ENCODE measurements at regions not wholly inside any gene's neighbourhood (a gene's known extent, or its start where the extent isn't known, plus 50 kb on each side); places are given as distances from the start of the nearest gene placed in this dataset.
"Not testable (repeated sequence)": the region's sequence is repeated elsewhere in the genome, so short reads cannot be mapped to it uniquely, and the experiment has no call there.

- Mint-ChIP-seq H3K4me1 (ENCODE audit: low read depth) (no peaks in the 10 kb centered on the region), H3K36me3 (no peaks in the 10 kb centered on the region)
These were observed 340.1 kb upstream of the FSTL5 start for GRCh38 chr4:162503868-162504267.

GRCh38 chr4:162502109-162502508, 338.3 kb upstream of the FSTL5 start:
- POLR2A ChIA-PET, result no interaction called here
- intact Hi-C loops (cut with micrococcal nuclease), result no loop called here
- H3K9me3 Mint-ChIP-seq, result no peaks in the 10 kb centered on the region
- H3K27ac Mint-ChIP-seq, result no peak overlapping the region
- H3K27me3 Mint-ChIP-seq, result peaks cover 3% of the 10 kb centered on the region
- no peaks in the 10 kb centered on the region for H3K4me1 Mint-ChIP-seq (ENCODE audit: low read depth)
- no peaks in the 10 kb centered on the region for H3K36me3 Mint-ChIP-seq
- no peak overlapping the region for H3K4me3 Mint-ChIP-seq
- DNase-seq, result no peak
- CTCF ChIA-PET, result no interaction called here

More at GRCh38 chr4:162503868-162504267, 340.1 kb upstream of the FSTL5 start:
- no peak overlapping the region for H3K27ac Mint-ChIP-seq
- POLR2A ChIA-PET, result no interaction called here
- CTCF ChIA-PET, result interaction anchor here (1.0 kb wide), 1 partner anchor 829 kb away, joined by 3 read pairs; the partner anchor contains the start of gene NPY1R
- no peak for DNase-seq
- intact Hi-C loops (cut with micrococcal nuclease), result no loop called here
- H3K4me3 Mint-ChIP-seq, result no peak overlapping the region
- H3K9me3 Mint-ChIP-seq, result no peaks in the 10 kb centered on the region
- H3K27me3 Mint-ChIP-seq, result peaks cover 3% of the 10 kb centered on the region

DNA sequence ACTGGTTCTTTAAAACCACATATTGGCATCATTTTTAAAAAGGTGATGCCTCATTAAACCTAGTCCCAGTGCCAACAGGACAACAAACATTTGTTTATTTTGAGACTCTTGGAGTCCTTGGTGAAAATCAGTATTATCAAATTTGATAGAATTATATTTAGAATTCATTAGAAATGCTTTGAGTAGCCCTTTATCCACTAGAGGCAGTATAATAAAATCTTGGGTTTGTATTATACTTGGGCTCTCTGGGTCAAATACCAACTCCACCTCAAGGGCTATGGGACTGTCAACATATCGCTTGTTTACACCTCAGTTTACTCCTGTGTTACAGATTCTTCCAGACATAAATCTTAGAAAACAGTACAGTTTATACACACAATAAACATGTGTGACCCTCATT, 335.7 kb upstream of the FSTL5 start:
- POLR2A ChIA-PET, result no interaction called here
- CTCF ChIA-PET, result no interaction called here
- intact Hi-C loops (cut with micrococcal nuclease), result no loop called here
- Mint-ChIP-seq H3K4me3 (no peak overlapping the region), H3K4me1 (ENCODE audit: low read depth) (no peaks in the 10 kb centered on the region), H3K27ac (no peak overlapping the region), H3K9me3 (no peaks in the 10 kb centered on the region), H3K36me3 (no peaks in the 10 kb centered on the region), H3K27me3 (peaks cover 3% of the 10 kb centered on the region)
- DNase-seq, result no peak

- H3K9me3 Mint-ChIP-seq, result no peaks in the 10 kb centered on the region
- DNase-seq, result no peak
- H3K36me3 Mint-ChIP-seq, result no peaks in the 10 kb centered on the region
- CTCF ChIA-PET, result interaction anchor here (0.8 to 3.2 kb wide), 10 partner anchors 10 to 1189 kb away, joined by 3 to 18 read pairs (median 4); partner anchors contain the start of gene NPY1R
- peaks cover 2% of the 10 kb centered on the region for H3K27me3 Mint-ChIP-seq
- H3K27ac Mint-ChIP-seq, result no peak overlapping the region
- H3K4me3 Mint-ChIP-seq, result no peak overlapping the region
- intact Hi-C loops (cut with micrococcal nuclease), result no loop called here
- H3K4me1 Mint-ChIP-seq (ENCODE audit: low read depth), result no peaks in the 10 kb centered on the region
- POLR2A ChIA-PET, result no interaction called here
These were observed 334.4 kb upstream of the FSTL5 start for GRCh38 chr4:162498168-162498567.

- DNase-seq, result no peak
- H3K9me3 Mint-ChIP-seq, result no peaks in the 10 kb centered on the region
- CTCF ChIA-PET, result interaction anchor here (0.8 to 3.2 kb wide), 12 partner anchors 11 to 1190 kb away, joined by 3 to 18 read pairs (median 4); partner anchors contain the start of gene NPY1R
These were observed 333.9 kb upstream of the FSTL5 start for GRCh38 chr4:162497564-162498167.

DNA sequence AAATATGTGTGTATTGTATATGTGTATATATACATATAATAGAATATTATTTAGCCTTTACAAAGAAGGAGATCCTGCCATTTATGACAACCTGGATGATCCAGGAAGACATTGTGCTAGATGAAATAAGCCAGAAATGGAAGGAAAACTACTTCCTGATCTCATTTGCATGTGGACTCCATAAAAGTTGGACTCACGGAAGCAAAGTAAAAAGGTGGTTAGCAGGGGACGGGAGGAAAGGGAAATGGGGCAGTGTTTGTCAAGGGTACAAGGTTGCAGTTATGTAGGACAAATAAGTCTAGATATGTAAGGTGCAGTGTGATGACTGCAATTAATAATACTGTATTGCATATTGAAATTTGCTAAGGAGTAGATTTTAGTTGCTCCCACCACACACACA, 331.1 kb upstream of the FSTL5 start:
- Mint-ChIP-seq H3K4me1 (ENCODE audit: low read depth) (no peaks in the 10 kb centered on the region), H3K4me3 (no peak overlapping the region), H3K27me3 (no peaks in the 10 kb centered on the region), H3K36me3 (no peaks in the 10 kb centered on the region), H3K27ac (no peak overlapping the region), H3K9me3 (no peaks in the 10 kb centered on the region)
- no peak for DNase-seq
- CTCF ChIA-PET, result no interaction called here
- POLR2A ChIA-PET, result no interaction called here
- intact Hi-C loops (cut with micrococcal nuclease), result no loop called here

More at GRCh38 chr4:162497564-162498167, 333.9 kb upstream of the FSTL5 start:
- no peak overlapping the region for H3K4me3 Mint-ChIP-seq
- H3K27ac Mint-ChIP-seq, result no peak overlapping the region
- no peaks in the 10 kb centered on the region for H3K4me1 Mint-ChIP-seq (ENCODE audit: low read depth)
- no peaks in the 10 kb centered on the region for H3K36me3 Mint-ChIP-seq
- H3K27me3 Mint-ChIP-seq, result peaks cover 2% of the 10 kb centered on the region
- POLR2A ChIA-PET, result no interaction called here
- intact Hi-C loops (cut with micrococcal nuclease), result loop anchor here (1.0 kb wide), 2 partner anchors 541 to 1051 kb away; no protein-coding TSS in a partner anchor

GRCh38 chr4:162485486-162485885, 321.7 kb upstream of the FSTL5 start:
- CTCF ChIA-PET, result no interaction called here
- H3K4me3 Mint-ChIP-seq, result no peak overlapping the region
- POLR2A ChIA-PET, result no interaction called here
- H3K4me1 Mint-ChIP-seq (ENCODE audit: low read depth), result no peaks in the 10 kb centered on the region
- H3K27ac Mint-ChIP-seq, result no peak overlapping the region
- no peaks in the 10 kb centered on the region for H3K36me3 Mint-ChIP-seq
- DNase-seq, result no peak
- intact Hi-C loops (cut with micrococcal nuclease), result no loop called here
- no peaks in the 10 kb centered on the region for H3K27me3 Mint-ChIP-seq
- H3K9me3 Mint-ChIP-seq, result no peaks in the 10 kb centered on the region

- H3K9me3 Mint-ChIP-seq, result peaks cover 2% of the 10 kb centered on the region
- H3K4me3 Mint-ChIP-seq, result no peak overlapping the region
- intact Hi-C loops (cut with micrococcal nuclease), result no loop called here
- H3K27me3 Mint-ChIP-seq, result no peaks in the 10 kb centered on the region
- ChIA-PET CTCF (no interaction called here), POLR2A (no interaction called here)
- no peaks in the 10 kb centered on the region for H3K36me3 Mint-ChIP-seq
- no peak overlapping the region for H3K27ac Mint-ChIP-seq
- no peaks in the 10 kb centered on the region for H3K4me1 Mint-ChIP-seq (ENCODE audit: low read depth)
- DNase-seq, result no peak
These were observed 311.4 kb upstream of the FSTL5 start for GRCh38 chr4:162475246-162475645.

DNA sequence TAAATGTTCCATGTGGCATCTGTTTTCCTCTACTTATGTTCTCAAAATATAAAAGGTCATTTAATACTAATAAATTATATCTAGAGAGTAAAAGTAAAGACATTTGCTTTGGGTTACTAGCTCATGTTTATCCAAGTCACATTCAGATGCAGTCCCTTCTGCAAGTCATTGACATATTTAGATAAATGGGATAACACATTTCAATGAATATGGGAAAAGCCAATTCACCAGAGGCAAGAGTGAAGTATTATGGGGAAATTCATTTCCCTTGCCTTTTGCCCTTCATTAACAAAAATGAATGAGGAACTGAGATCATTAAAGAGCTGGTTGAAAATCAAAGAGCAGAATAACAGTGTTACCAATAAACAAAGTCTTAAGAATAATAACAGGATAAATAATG, 306.2 kb upstream of the FSTL5 start:
- peaks cover 2% of the 10 kb centered on the region for H3K9me3 Mint-ChIP-seq
- H3K4me1 Mint-ChIP-seq (ENCODE audit: low read depth), result no peaks in the 10 kb centered on the region
- ChIA-PET CTCF (no interaction called here), POLR2A (no interaction called here)
- no peak for DNase-seq
- no peak overlapping the region for H3K27ac Mint-ChIP-seq
- H3K4me3 Mint-ChIP-seq, result no peak overlapping the region
- H3K27me3 Mint-ChIP-seq, result no peaks in the 10 kb centered on the region
- intact Hi-C loops (cut with micrococcal nuclease), result no loop called here
- H3K36me3 Mint-ChIP-seq, result no peaks in the 10 kb centered on the region

DNA sequence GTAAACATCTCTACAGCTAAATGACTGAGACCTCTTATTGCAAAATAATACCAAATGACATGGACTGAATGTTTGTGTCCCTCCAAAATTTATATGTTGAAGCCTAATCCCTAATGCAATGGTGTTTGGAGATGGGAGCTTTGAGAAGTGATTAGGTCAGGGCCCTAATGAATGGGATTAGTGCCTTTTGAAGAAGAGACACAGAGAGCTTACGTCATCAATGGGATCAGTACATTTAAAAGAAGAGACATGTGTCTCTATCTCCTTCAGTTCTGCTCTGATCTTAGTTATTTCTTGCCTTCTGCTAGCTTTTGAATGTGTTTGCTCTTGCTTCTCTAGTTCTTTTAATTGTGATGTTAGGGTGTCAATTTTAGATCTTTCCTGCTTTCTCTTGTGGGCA, 301.6 kb upstream of the FSTL5 start:
- POLR2A ChIA-PET; H3K4me1 Mint-ChIP-seq (ENCODE audit: low read depth); H3K27ac Mint-ChIP-seq: not testable (repeated sequence)

DNA sequence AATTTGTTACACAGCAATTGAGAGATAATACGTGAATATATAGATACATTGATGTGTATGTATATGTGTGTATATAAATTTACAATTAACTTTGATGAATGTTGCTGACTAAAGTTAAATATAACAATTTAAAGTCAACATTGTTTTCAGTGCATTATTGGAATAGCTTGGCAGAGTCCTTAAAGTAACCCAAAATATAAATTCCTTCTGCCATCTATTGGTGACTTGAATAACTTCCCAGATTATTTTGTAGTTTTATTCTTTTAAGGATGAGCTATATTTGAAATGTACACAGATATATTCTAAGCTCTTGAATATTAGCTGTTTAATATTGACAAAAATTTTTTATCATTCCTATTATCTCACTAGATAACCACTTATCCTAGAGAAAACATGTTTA, 298.2 kb upstream of the FSTL5 start:
- Mint-ChIP-seq H3K27ac (no peak overlapping the region), H3K4me3 (no peak overlapping the region), H3K27me3 (no peaks in the 10 kb centered on the region), H3K9me3 (no peaks in the 10 kb centered on the region), H3K36me3 (no peaks in the 10 kb centered on the region), H3K4me1 (ENCODE audit: low read depth) (no peaks in the 10 kb centered on the region)
- no peak for DNase-seq
- ChIA-PET POLR2A (no interaction called here), CTCF (no interaction called here)
- intact Hi-C loops (cut with micrococcal nuclease), result no loop called here

More for the DNA sequence above, 301.6 kb upstream of the FSTL5 start:
- H3K27me3 Mint-ChIP-seq; CTCF ChIA-PET; H3K36me3 Mint-ChIP-seq; intact Hi-C loops (cut with micrococcal nuclease); H3K9me3 Mint-ChIP-seq; DNase-seq; H3K4me3 Mint-ChIP-seq: not testable (repeated sequence)

- H3K27ac Mint-ChIP-seq, result no peak overlapping the region
- ChIA-PET CTCF (no interaction called here), POLR2A (no interaction called here)
- H3K9me3 Mint-ChIP-seq, result no peaks in the 10 kb centered on the region
- no peaks in the 10 kb centered on the region for H3K4me1 Mint-ChIP-seq (ENCODE audit: low read depth)
- no peak overlapping the region for H3K4me3 Mint-ChIP-seq
- intact Hi-C loops (cut with micrococcal nuclease), result no loop called here
- H3K36me3 Mint-ChIP-seq, result no peaks in the 10 kb centered on the region
- DNase-seq, result no peak
- H3K27me3 Mint-ChIP-seq, result no peaks in the 10 kb centered on the region
These were observed 294.3 kb upstream of the FSTL5 start for GRCh38 chr4:162458051-162458450.

DNA sequence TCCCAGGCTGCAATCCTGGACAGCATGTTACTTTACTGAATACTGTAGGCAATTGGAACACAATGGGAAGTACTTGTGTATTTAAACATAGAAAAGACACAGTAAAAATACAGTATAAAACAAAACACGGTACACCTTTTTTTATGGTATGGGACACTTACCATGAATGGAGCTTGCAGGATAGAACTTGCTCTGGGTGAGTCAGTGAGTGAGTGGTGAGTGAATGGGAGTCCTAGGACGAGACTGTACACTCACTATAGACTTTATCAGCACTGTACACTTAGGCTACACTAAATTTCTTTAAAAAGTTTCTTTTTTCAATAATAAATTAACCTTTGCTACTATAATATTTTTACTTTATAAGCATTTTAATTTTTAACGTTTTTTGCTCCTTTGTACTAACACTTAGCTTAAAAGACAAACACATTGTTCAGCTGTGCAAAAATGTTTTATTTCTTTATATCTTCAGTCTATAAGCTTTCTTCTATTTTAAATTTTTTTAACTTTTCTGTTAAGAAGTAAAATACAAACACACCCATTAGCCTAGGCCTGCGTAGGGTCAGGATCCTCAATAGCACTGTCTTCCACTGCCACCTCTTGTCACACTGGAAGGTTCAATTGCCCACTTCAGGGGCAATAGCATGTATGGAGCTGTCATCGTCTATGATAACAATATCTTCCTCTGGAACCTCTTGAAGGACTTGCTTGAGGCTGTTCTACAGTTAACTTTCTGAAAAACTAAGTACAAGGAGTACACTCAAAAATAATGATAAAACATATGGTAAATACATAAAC, 293.5 kb upstream of the FSTL5 start:
- Mint-ChIP-seq H3K27me3 (no peaks in the 10 kb centered on the region), H3K4me3 (no peak overlapping the region), H3K36me3 (no peaks in the 10 kb centered on the region), H3K27ac (no peak overlapping the region), H3K4me1 (ENCODE audit: low read depth) (no peaks in the 10 kb centered on the region), H3K9me3 (no peaks in the 10 kb centered on the region)
- intact Hi-C loops (cut with micrococcal nuclease), result no loop called here
- ChIA-PET CTCF (no interaction called here), POLR2A (no interaction called here)
- no peak for DNase-seq
